HG02623 (cell line): ENCODE measurements at regions not wholly inside any gene's neighbourhood (a gene's known extent, or its start where the extent isn't known, plus 50 kb on each side); places are given as distances from the start of the nearest gene placed in this dataset.

Source experiments
- ATAC-seq: cut with Tn5 transposase; IDR thresholded peaks from one replicate; pipeline ENCODE4 v1.9.1; 2021; ENCODE audit warnings: moderate library complexity; ENCODE audit not compliant: unreplicated experiment

- ATAC-seq = no peak
Observed at GRCh38 chr5:51449026-51449425, 65.8 kb downstream of the ISL1 start.

GRCh38 chr5:51452562-51452961 lies 69.3 kb downstream of the ISL1 start:
- ATAC-seq = no peak

- ATAC-seq = no peak
Observed at GRCh38 chr5:51465165-51465564, 81.9 kb downstream of the ISL1 start.

- no peak for ATAC-seq
Observed at GRCh38 chr5:51466214-51466613, 83.0 kb downstream of the ISL1 start.

- no peak for ATAC-seq
Observed at GRCh38 chr5:51468196-51468595, 84.9 kb downstream of the ISL1 start.

GRCh38 chr5:51471630-51472029 lies 88.4 kb downstream of the ISL1 start:
- no peak for ATAC-seq

GRCh38 chr5:51472472-51472871 lies 89.2 kb downstream of the ISL1 start:
- ATAC-seq = no peak

GRCh38 chr5:51475628-51476027 lies 92.4 kb downstream of the ISL1 start:
- no peak for ATAC-seq

- ATAC-seq = no peak
Observed at GRCh38 chr5:51476431-51476830, 93.2 kb downstream of the ISL1 start.

GRCh38 chr5:51479840-51480239 lies 96.6 kb downstream of the ISL1 start:
- ATAC-seq = peak; percentile 77

- no peak for ATAC-seq
Observed at GRCh38 chr5:51484326-51484725, 101.1 kb downstream of the ISL1 start.

- ATAC-seq = no peak
Observed at GRCh38 chr5:51486158-51486557, 102.9 kb downstream of the ISL1 start.

GRCh38 chr5:51487952-51488351 lies 104.7 kb downstream of the ISL1 start:
- no peak for ATAC-seq

- no peak for ATAC-seq
Observed at GRCh38 chr5:51488803-51489642, 105.8 kb downstream of the ISL1 start.

GRCh38 chr5:51494821-51495220 lies 111.6 kb downstream of the ISL1 start:
- ATAC-seq = no peak

GRCh38 chr5:51495672-51496071 lies 112.4 kb downstream of the ISL1 start:
- no peak for ATAC-seq

GRCh38 chr5:51517838-51518237 lies 134.6 kb downstream of the ISL1 start:
- no peak for ATAC-seq

- ATAC-seq = no peak
Observed at GRCh38 chr5:51518607-51519006, 135.4 kb downstream of the ISL1 start.

GRCh38 chr5:51521583-51521982 lies 138.3 kb downstream of the ISL1 start:
- ATAC-seq = no peak

- ATAC-seq = no peak
Observed at GRCh38 chr5:51539232-51539631, 156.0 kb downstream of the ISL1 start.

GRCh38 chr5:51544031-51544785 lies 161.0 kb downstream of the ISL1 start:
- no peak for ATAC-seq

GRCh38 chr5:51556833-51557232 lies 173.6 kb downstream of the ISL1 start:
- ATAC-seq = no peak
